GM19035 (cell line): ENCODE measurements at regions not wholly inside any gene's neighbourhood (a gene's known extent, or its start where the extent isn't known, plus 50 kb on each side); places are given as distances from the start of the nearest gene placed in this dataset.

Source experiments
- ATAC-seq: cut with Tn5 transposase; IDR thresholded peaks from one replicate; pipeline ENCODE4 v1.9.1; 2021; ENCODE audit not compliant: unreplicated experiment

GRCh38 chr21:31566611-31567010 is 92.9 kb upstream of the SOD1 start:
- ATAC-seq = no peak

GRCh38 chr21:31566064-31566463 is 93.4 kb upstream of the SOD1 start:
- no peak for ATAC-seq

- no peak for ATAC-seq
These were observed 95.1 kb upstream of the SOD1 start for GRCh38 chr21:31564439-31564838.

DNA sequence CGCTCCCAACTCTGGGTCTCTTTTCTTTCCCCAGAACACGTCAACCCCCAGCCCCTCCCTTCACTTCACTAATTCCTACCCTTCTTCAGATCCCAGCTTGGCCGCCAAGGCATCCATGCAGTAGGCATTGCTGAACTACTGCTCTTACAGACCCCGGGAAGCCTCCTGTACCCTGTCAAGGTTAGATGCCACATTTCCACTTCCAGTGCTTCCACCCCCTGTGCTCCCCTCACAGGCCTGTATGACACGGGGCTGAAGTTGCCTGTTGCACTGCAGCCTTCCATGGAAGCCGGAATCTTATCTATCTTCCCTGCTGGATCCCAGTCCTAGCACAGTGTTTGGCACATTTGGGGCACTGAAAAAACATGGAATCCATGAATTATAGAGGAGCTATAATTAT is 99.0 kb upstream of the SOD1 start:
- ATAC-seq = no peak

- peak; percentile 69 for ATAC-seq
These were observed 99.9 kb upstream of the SOD1 start for GRCh38 chr21:31559368-31560119.

DNA sequence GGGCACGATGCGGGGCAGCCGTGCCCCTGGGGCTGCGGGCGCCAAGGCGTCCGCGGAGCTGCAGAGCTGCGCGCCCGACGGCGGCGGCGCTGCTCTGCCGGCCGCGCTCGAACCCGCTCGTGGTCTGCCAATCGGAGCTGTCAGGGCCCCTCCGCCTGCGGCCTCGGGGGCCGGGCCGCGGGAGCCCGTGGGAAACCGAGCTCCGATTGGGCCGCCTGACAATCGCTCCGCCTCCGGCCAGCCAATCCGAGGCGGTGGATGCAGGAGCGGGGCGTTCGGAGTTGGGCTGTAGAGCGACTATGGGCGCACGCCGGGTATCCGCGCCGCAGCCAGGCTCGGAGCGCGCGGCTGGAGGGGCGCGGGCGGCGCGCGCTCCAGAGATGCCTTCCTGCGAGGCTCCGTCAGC is 100.5 kb upstream of the SOD1 start:
- ATAC-seq = peak; percentile 83

DNA sequence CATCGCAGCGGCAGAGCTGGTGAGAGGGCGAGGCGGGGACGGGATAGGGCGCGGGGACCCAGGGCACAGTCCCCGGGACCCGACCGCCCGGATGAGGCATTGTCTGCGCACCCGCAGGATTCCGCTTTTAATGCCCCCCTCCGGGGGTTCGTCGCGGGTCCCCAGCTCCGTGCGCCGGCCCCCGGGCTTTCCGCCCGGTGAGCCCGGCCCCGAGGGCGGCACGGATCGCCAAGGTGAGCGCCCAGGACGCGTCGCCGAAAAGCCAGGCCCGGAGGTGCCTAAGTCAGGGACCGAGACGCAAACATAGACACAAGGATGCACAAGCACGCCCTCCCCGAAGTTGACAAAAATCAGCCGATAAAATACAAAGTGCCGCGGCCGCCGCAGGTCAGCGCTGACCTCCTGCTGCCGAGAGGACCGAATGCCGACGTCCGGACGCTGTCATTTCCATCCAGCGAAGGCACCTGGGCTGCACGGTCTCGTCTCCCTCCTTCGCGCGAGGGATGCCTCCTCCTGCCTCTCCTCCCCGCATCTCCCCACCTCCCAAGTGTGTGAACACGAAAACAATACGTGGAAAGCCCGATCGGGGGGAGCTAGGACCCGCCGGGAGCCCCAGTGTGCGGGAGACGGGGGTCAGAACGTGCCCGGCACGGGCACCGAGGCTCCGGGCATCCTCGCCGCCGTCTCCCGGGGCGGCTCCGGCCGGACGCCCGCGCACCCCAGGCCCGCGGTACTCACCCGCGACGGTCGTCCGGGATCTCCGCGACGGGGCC is 101.1 kb upstream of the SOD1 start:
- ATAC-seq = peak; percentile 7

DNA sequence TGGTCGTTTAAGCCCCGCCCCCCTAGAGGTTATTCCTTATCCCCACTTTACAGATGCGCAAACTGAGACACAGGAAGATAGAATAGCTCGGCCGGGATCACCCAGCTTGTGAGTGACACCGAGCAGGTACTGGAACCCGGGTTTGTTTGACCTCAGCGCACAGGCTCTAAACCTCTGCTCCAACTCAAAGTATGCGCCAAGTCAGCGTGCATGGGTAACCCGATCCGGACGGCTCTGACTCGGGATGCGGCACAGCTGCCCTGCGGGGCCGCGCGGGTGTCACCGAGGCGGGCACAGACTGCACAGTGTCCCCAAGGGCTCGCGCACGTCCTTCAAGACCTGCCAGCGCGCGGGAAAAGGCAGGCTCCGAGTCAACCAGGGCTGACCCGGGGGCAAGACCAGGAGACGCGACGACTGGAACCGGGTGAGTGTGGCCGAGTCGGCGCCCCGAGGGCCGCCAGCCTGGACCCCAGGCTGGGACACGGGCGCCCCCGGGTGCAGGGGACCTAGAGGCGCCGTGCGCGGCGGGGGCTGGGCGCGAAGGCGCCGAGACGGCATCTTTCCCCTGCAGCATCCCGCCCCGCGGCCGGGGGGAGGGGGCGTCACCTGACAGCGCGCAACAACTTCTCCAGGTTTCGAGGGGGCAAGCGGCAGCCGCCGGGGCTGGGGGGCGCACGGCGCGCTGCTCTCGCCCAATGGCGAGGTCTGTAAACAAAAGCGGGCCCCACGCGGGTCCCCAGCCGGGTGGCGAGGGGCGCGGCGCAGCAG is 101.9 kb upstream of the SOD1 start:
- ATAC-seq = no peak

GRCh38 chr21:31556662-31557061 is 102.8 kb upstream of the SOD1 start:
- ATAC-seq = no peak

- no peak for ATAC-seq
These were observed 103.7 kb upstream of the SOD1 start for GRCh38 chr21:31555741-31556191.

- peak; percentile 65 for ATAC-seq
These were observed 104.9 kb upstream of the SOD1 start for GRCh38 chr21:31554511-31555022.

GRCh38 chr21:31553926-31554325 is 105.6 kb upstream of the SOD1 start:
- no peak for ATAC-seq

GRCh38 chr21:31553461-31553860 is 106.0 kb upstream of the SOD1 start:
- ATAC-seq = no peak

DNA sequence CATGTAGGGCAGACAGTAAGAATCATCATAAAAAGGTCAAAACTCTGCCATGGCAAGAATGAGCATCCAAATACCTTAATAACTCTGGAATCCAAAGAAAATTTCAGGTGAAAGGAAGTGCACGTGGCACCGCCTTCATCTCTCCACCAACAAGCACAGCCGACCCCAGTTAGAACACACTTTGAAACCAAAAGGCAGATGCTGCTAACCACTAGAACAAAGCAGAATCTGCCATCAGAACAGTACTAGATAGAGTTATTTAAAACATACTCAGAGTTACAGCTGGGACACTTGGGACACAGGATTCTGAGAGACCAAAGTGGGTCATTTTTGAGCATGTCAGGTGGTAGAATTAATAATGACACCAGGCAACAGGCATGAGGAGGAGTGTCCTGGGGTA is 106.7 kb upstream of the SOD1 start:
- ATAC-seq = no peak

DNA sequence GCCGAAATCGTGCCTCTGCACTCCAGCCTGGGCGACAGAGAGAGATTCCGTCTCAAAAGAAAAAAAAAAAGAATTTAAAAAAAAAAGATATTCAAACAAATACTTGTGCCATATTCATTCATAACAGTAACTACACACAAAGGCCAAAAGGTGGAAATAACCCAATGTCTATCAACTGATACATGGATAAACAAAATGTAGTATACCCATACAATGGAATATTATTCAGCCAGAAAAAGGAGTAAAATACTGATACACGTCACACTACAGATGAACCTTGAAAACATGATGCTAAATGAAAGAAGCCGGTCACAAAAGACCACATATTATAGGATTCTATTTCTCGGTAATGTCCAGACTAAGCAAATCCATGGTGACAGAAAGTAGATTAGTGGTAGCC is 109.4 kb upstream of the SOD1 start:
- no peak for ATAC-seq

DNA sequence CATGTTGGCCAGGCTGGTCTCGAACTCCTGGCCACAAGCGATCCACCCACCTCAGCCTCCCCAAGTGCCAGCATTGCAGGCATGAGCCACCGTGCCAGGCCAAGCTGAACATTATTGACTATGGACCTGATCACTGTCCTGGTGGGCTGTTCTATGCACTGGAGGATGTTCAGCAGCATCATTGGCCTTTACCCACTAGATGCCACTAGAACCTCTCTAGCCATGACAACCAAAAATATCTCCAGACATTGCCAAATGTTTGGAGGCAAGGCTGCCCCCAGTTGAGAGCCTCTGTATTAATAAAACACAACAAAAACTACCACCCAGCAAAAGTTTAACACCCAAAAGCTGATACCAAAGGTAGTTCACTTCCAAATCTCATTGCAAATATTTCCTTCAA is 110.8 kb upstream of the SOD1 start:
- no peak for ATAC-seq

GRCh38 chr21:31546443-31547170 is 112.9 kb upstream of the SOD1 start:
- no peak for ATAC-seq

DNA sequence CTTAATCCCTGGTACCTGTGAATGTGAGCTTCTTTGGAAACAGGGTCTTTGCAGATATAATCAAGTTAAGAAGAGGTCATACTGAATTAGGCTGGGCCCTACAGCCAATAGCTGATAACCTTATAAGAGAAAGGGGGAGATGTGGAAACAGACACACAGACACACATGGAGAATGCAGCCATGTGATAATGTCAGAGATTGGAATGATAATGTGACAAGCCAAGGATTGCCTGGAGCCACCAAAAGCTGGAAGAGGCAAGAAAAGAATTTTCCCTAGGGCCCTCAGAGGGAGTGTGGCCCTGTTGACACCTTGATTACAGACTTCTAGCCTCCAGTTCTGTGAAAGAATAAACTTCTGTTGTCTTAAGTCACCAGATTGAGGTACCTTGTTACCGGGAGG is 114.5 kb upstream of the SOD1 start:
- no peak for ATAC-seq

DNA sequence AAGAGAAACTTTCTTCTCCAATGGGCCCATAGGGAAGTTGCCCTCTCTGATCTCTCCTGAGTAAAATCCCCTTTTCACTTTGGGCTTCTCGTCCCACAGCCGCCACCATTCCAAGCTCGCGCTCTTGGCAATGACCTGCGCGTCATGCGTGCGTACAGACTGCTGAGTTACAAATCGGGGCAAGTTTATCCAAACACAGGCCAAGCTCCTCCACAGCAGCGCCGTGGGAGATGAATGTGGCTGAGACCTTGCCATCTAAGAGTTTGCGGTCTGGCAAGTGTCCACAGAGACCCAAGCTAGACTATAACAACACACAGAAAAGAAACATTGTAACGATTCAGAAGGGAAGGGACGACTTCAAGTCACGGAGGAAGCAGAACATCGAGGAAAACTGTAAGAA is 116.3 kb upstream of the SOD1 start:
- ATAC-seq = no peak

DNA sequence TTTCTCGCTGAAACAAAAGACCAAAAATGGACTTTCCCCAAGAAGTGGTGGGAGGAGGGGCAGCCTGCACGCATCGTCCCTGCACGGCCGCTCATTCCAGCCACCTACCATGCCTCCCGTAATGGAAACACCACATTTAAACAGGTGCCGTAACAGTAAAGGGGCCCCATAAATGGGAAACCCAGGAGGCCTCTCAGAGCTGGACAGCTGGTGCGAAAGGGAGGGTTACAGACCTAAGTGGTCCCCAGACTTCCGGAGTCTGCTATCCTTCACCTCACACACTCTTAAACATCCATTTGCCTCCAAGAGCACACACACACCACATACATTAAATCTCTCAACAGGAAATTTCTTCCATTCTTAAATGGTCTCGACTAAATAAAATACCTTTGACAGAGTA is 120.7 kb upstream of the SOD1 start:
- ATAC-seq = no peak
